HL-60 (cell line): ENCODE measurements at regions not wholly inside any gene's neighbourhood (a gene's known extent, or its start where the extent isn't known, plus 50 kb on each side); places are given as distances from the start of the nearest gene placed in this dataset.

Experiments used
- DNase-seq, 2 experiments: peaks; one replicate each; pipeline ENCODE4 v3.0.0-alpha.2; 2010 to 2020; ENCODE audit warnings: low read depth in 1 of 2, low spot score in 1 of 2
- H3K27ac ChIP-seq: fragments of 250-450 bp; sonication (Bioruptor Pico); replicated peaks from 2 replicates; pipeline ENCODE4 v1.5.1; 2020; ENCODE audit warnings: mild to moderate bottlenecking, moderate library complexity
- H3K27me3 ChIP-seq: fragments of 250-450 bp; sonication (Bioruptor Pico); 2 replicates; pipeline ENCODE4 v1.5.1; 2021; ENCODE audit warnings: mild to moderate bottlenecking, moderate library complexity; ENCODE audit not compliant: insufficient read depth, poor library complexity, severe bottlenecking
- H3K4me3 ChIP-seq: replicated peaks from 2 replicates; pipeline ENCODE4 v1.5.1; 2011; ENCODE audit warnings: mild to moderate bottlenecking, control low read depth, low read length; ENCODE audit not compliant: insufficient read depth
- CTCF ChIP-seq: IDR thresholded peaks from one replicate; pipeline ENCODE4 v1.5.1; 2011; ENCODE audit warnings: low read length, control low read depth, inconsistent platforms; ENCODE audit not compliant: insufficient read depth
- GABPA ChIP-seq: IDR thresholded peaks from 2 replicates; pipeline ENCODE4 v1.6.1; 2012; ENCODE audit warnings: low read depth
- POLR2AphosphoS5 ChIP-seq: IDR thresholded peaks from 2 replicates; pipeline ENCODE4 v1.6.1; 2012; ENCODE audit warnings: low read depth
- REST ChIP-seq: IDR thresholded peaks from 2 replicates; pipeline ENCODE4 v1.6.1; 2012; ENCODE audit warnings: low read depth; ENCODE audit not compliant: insufficient replicate concordance
- SPI1 ChIP-seq: IDR thresholded peaks from 2 replicates; pipeline ENCODE4 v1.6.1; 2012; ENCODE audit warnings: low read depth, mild to moderate bottlenecking, borderline replicate concordance

DNA sequence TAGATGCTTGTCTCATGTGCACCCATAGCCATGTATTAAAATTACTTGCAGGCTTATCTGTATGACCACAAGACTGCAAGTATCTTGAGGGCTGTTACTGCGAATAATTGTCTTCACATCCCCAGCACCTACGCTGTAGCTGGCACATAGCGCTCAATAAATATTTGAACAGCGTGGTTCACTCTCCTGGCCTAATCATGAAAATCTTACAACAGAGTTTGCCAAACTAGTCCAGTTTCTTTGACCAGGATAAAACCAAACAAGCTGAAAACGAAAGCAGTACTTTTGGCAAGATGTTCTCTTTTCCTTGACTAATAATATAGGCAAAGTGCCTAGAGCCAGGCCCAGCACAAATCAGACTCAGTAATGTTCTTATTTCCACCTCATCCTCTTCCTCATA, 106.7 kb downstream of the RPS29 start:
- no peaks in the 10 kb centered on the region for H3K27me3 ChIP-seq
- H3K4me3 ChIP-seq = no peak overlapping the region
- H3K27ac ChIP-seq = no peak overlapping the region
- no peak for DNase-seq
- no peak for TF ChIP-seq POLR2AphosphoS5

DNA sequence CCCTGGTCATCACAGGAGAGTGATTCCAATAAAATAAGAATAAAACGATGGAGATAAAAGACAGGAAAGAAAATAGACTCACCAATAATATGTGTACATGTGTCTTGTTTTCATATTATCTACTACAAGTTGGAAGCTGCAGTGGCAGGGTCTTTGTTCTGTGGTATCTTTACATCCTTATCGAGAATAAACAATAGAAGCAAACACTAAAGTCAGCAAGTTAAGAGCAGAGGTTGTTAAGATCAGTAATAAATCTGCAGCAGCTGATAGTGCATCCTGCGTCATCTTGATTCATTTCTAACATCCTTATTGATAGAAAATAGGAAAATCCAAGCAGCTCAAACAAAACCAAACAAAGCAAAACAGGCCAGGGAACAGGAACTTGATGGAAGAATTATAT, 107.4 kb downstream of the RPS29 start:
- H3K4me3 ChIP-seq = no peak overlapping the region
- no peak overlapping the region for H3K27ac ChIP-seq
- no peak for TF ChIP-seq REST
- no peak for TF ChIP-seq GABPA
- no peak for TF ChIP-seq CTCF
- TF ChIP-seq POLR2AphosphoS5 = no peak
- no peak for TF ChIP-seq SPI1
- DNase-seq = no peak
- no peaks in the 10 kb centered on the region for H3K27me3 ChIP-seq

- no peak for DNase-seq
- Histone ChIP-seq H3K4me3 (no peak overlapping the region), H3K27ac (no peak overlapping the region), H3K27me3 (no peaks in the 10 kb centered on the region)
- TF ChIP-seq REST (no peak), POLR2AphosphoS5 (no peak), GABPA (no peak), CTCF (no peak), SPI1 (no peak)
Observed at GRCh38 chr14:49467091-49467490, 119.1 kb downstream of the RPS29 start.

DNA sequence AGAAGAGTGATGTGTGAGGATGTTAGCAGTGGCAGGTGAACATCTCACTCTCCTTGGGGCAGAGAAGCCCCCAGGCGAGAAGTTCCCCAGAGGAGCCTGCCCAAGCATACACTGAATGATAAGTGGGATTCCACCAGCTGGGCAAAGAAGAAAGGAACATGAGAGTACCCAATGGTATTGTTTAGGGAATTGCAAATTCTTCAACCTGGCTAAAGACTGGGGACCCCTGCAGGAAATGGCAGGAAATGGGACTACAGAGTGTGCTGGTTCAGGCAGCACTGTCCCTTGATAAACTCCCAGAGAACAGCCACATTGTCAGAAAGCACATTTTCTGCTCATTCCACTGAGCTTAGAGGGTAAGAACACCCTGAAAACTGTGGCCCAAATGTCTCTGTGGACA, 121.3 kb downstream of the RPS29 start:
- TF ChIP-seq CTCF = no peak
- no peak for TF ChIP-seq POLR2AphosphoS5
- no peak for TF ChIP-seq REST
- TF ChIP-seq SPI1 = no peak
- no peak for TF ChIP-seq GABPA
- no peak overlapping the region for H3K27ac ChIP-seq
- H3K4me3 ChIP-seq = no peak overlapping the region
- no peaks in the 10 kb centered on the region for H3K27me3 ChIP-seq
- no peak for DNase-seq
